RWPE1 (cell line): ENCODE measurements at regions not wholly inside any gene's neighbourhood (a gene's known extent, or its start where the extent isn't known, plus 50 kb on each side); places are given as distances from the start of the nearest gene placed in this dataset.

Experiments used
- CTCF ChIA-PET: fragments of 350-600 bp; sonication (Branson Sonifier 250); formaldehyde crosslinking; extraction: SDS; loops from one replicate; lab custom pipeline; 2021; lab: Yijun Ruan, JAX
- POLR2A ChIA-PET: fragments of 400-600 bp; formaldehyde crosslinking; extraction: SDS; loops from one replicate; lab custom pipeline; 2020; ENCODE audit warnings: antibody characterized with exemption; ENCODE audit not compliant: low non-redundant PET; lab: Yijun Ruan, JAX
- DNase-seq: peaks from one replicate; pipeline ENCODE4 v3.0.0; 2012; ENCODE audit warnings: low spot score
- H3K27ac ChIP-seq: fragments of 450-650 bp; 2 replicates; pipeline ENCODE4 v1.5.1; 2017
- CTCF ChIP-seq: fragments of 450-650 bp; conservative IDR thresholded peaks from 2 replicates; pipeline ENCODE4 v1.5.1; 2017; ENCODE audit warnings: low read depth, mild to moderate bottlenecking

- no peak overlapping the region for H3K27ac ChIP-seq
- TF ChIP-seq CTCF = no peak
- no peak for DNase-seq
- POLR2A ChIA-PET = no interaction called here
- CTCF ChIA-PET = no interaction called here
These were observed 448.2 kb upstream of the AUTS2 start for GRCh38 chr7:69149804-69150782.

- CTCF ChIA-PET = interaction anchor here (0.6 kb wide), 1 partner anchor 22 kb away, joined by 3 read pairs; no protein-coding TSS in a partner anchor
- POLR2A ChIA-PET = no interaction called here
- no peak for DNase-seq
- no peak overlapping the region for H3K27ac ChIP-seq
- no peak for TF ChIP-seq CTCF
These were observed 435.9 kb upstream of the AUTS2 start for GRCh38 chr7:69162326-69162725.

GRCh38 chr7:69162931-69163670 lies 435.2 kb upstream of the AUTS2 start:
- no peak overlapping the region for H3K27ac ChIP-seq
- no peak for DNase-seq
- no peak for TF ChIP-seq CTCF
- ChIA-PET POLR2A (no interaction called here), CTCF (interaction anchor here (0.6 kb wide), 1 partner anchor 1589 kb away, joined by 3 read pairs; no protein-coding TSS in a partner anchor)

- no peak for TF ChIP-seq CTCF
- DNase-seq = no peak
- CTCF ChIA-PET = no interaction called here
- H3K27ac ChIP-seq = no peak overlapping the region
- POLR2A ChIA-PET = no interaction called here
These were observed 431.2 kb upstream of the AUTS2 start for GRCh38 chr7:69166979-69167516.

- CTCF ChIA-PET = no interaction called here
- H3K27ac ChIP-seq = no peak overlapping the region
- TF ChIP-seq CTCF = no peak
- POLR2A ChIA-PET = no interaction called here
- no peak for DNase-seq
These were observed 428.9 kb upstream of the AUTS2 start for GRCh38 chr7:69169386-69169785.
